Gastrocnemius medialis (tissue), 4 donors: ENCODE measurements at regions not wholly inside any gene's neighbourhood (a gene's known extent, or its start where the extent isn't known, plus 50 kb on each side); places are given as distances from the start of the nearest gene placed in this dataset.

Source experiments
- CTCF ChIP-seq, 5 experiments: fragments of 450-650 bp in 3 of 5; fragments of 200-600 bp in 2 of 5; sonication (generic) in 2 of 5; IDR thresholded peaks in 4 of 5; conservative IDR thresholded peaks in 1 of 5; 1 replicate in 4 of 5; 2 replicates in 1 of 5; pipeline ENCODE4 v1.5.1; 2016 to 2019; ENCODE audit warnings: antibody characterized with exemption in 5 of 5, mild to moderate bottlenecking in 3 of 5, moderate library complexity in 3 of 5
- POLR2A ChIP-seq, 2 donors: fragments of 450-650 bp; IDR thresholded peaks; one replicate each; pipeline ENCODE4 v1.6.1; 2017; ENCODE audit warnings: antibody characterized with exemption in 2 of 2, mild to moderate bottlenecking in 2 of 2, moderate library complexity in 2 of 2

GRCh38 chr5:120405286-120405864 lies 58.7 kb upstream of the PRR16 start:
- TF ChIP-seq CTCF (IDR thresholded peaks at IDR 0.05 in 4 of 5, conservative IDR thresholded peaks at IDR 0.05 in 1 of 5) (no peak), POLR2A (IDR thresholded peaks at IDR 0.05) (no peak)
